SKM-1 (cell line): ENCODE measurements at regions not wholly inside any gene's neighbourhood (a gene's known extent, or its start where the extent isn't known, plus 50 kb on each side); places are given as distances from the start of the nearest gene placed in this dataset.

Source experiments
- DNase-seq: peaks from one replicate; lab custom pipeline; 2025; ENCODE audit not compliant: unreplicated experiment; lab: John Stamatoyannopoulos, UW

- DNase-seq: peak; percentile 33
These were observed 65.0 kb upstream of the SLC2A12 start for GRCh38 chr6:134117409-134117808.

- no peak for DNase-seq
These were observed 63.3 kb upstream of the SLC2A12 start for GRCh38 chr6:134115715-134116074.

- no peak for DNase-seq
These were observed 62.7 kb upstream of the SLC2A12 start for GRCh38 chr6:134114918-134115714.

- DNase-seq: no peak
These were observed 62.1 kb upstream of the SLC2A12 start for GRCh38 chr6:134114489-134114888.

GRCh38 chr6:134111726-134112125 is 59.3 kb upstream of the SLC2A12 start:
- no peak for DNase-seq

GRCh38 chr6:134111062-134111677 is 58.7 kb upstream of the SLC2A12 start:
- DNase-seq: peak; percentile 47

- DNase-seq: no peak
These were observed 54.3 kb upstream of the SLC2A12 start for GRCh38 chr6:134106702-134107101.

- DNase-seq: no peak
These were observed 53.5 kb upstream of the SLC2A12 start for GRCh38 chr6:134105940-134106339.

GRCh38 chr6:134103006-134103405 is 50.6 kb upstream of the SLC2A12 start:
- no peak for DNase-seq
